Activated B cell treated with CpG ODN at 0.5 μM for 24 hours (primary cell): ENCODE measurements at regions not wholly inside any gene's neighbourhood (a gene's known extent, or its start where the extent isn't known, plus 50 kb on each side); places are given as distances from the start of the nearest gene placed in this dataset.

Experiments used
- ATAC-seq: fragments of 200-7000 bp; cut with Tn5 transposase; one replicate; pipeline ENCODE4 v1.10.0; 2021; ENCODE audit warnings: low read depth, mild to moderate bottlenecking, moderate library complexity
- CTCF ChIA-PET: fragments of 350-600 bp; sonication (Branson Sonifier 250); formaldehyde crosslinking; loops from one replicate; lab custom pipeline; 2021; ENCODE audit warnings: antibody characterized with exemption; lab: Charles Lee
- POLR2A ChIA-PET: fragments of 350-600 bp; sonication (Branson Sonifier 250); formaldehyde crosslinking; loops from one replicate; lab custom pipeline; 2021; ENCODE audit warnings: antibody characterized with exemption; lab: Charles Lee
- DNase-seq: peaks from one replicate; pipeline ENCODE4 v3.0.0; 2022
- H3K27ac Mint-ChIP-seq: one replicate; pipeline ENCODE4 v1.8.0; 2020; ENCODE audit warnings: mixed read lengths
- H3K27me3 Mint-ChIP-seq: one replicate; pipeline ENCODE4 v1.8.0; 2021; ENCODE audit warnings: mixed read lengths
- H3K36me3 Mint-ChIP-seq: one replicate; pipeline ENCODE4 v1.8.0; 2021; ENCODE audit warnings: low read depth, mixed read lengths
- H3K4me1 Mint-ChIP-seq: one replicate; pipeline ENCODE4 v1.8.0; 2021; ENCODE audit warnings: mixed read lengths
- H3K4me3 Mint-ChIP-seq: one replicate; pipeline ENCODE4 v1.8.0; 2020; ENCODE audit warnings: mild to moderate bottlenecking, mixed read lengths
- H3K9me3 Mint-ChIP-seq: one replicate; pipeline ENCODE4 v1.8.0; 2020; ENCODE audit warnings: mixed read lengths
- CTCF ChIP-seq: fragments of 200-600 bp; IDR thresholded peaks from one replicate; pipeline ENCODE4 v1.8.0; 2022; ENCODE audit warnings: antibody characterized with exemption, mild to moderate bottlenecking
- intact Hi-C: fragments of 100-400 bp; cut with micrococcal nuclease; formaldehyde crosslinking; loops from one replicate; pipeline ENCODE4 v1.15.1; 2024

GRCh38 chr17:69869667-69870066 lies 205.4 kb upstream of the KCNJ16 start:
- no peak for ATAC-seq
- Mint-ChIP-seq H3K27me3 (no peaks in the 10 kb centered on the region), H3K4me3 (no peak overlapping the region), H3K9me3 (no peaks in the 10 kb centered on the region), H3K4me1 (no peaks in the 10 kb centered on the region), H3K36me3 (no peaks in the 10 kb centered on the region), H3K27ac (no peak overlapping the region)
- no peak for DNase-seq
- ChIA-PET CTCF (no interaction called here), POLR2A (no interaction called here)
- intact Hi-C loops, result no loop called here
- no peak for TF ChIP-seq CTCF

- intact Hi-C loops, result no loop called here
These were observed 204.9 kb upstream of the KCNJ16 start for GRCh38 chr17:69870091-69870530.

GRCh38 chr17:69870751-69871199 lies 204.2 kb upstream of the KCNJ16 start:
- Mint-ChIP-seq H3K4me1 (no peaks in the 10 kb centered on the region), H3K9me3 (no peaks in the 10 kb centered on the region), H3K36me3 (no peaks in the 10 kb centered on the region), H3K27me3 (no peaks in the 10 kb centered on the region), H3K27ac (no peak overlapping the region), H3K4me3 (no peak overlapping the region)
- ATAC-seq, result no peak
- POLR2A ChIA-PET, result no interaction called here
- no peak for TF ChIP-seq CTCF
- CTCF ChIA-PET, result no interaction called here
- DNase-seq, result no peak
- intact Hi-C loops, result no loop called here

More at GRCh38 chr17:69870091-69870530, 204.9 kb upstream of the KCNJ16 start:
- Mint-ChIP-seq H3K27me3 (no peaks in the 10 kb centered on the region), H3K4me1 (no peaks in the 10 kb centered on the region), H3K36me3 (no peaks in the 10 kb centered on the region), H3K9me3 (no peaks in the 10 kb centered on the region), H3K27ac (no peak overlapping the region), H3K4me3 (no peak overlapping the region)
- no peak for TF ChIP-seq CTCF
- ATAC-seq, result no peak
- DNase-seq, result no peak
- ChIA-PET CTCF (no interaction called here), POLR2A (no interaction called here)

- Mint-ChIP-seq H3K27ac (no peak overlapping the region), H3K4me3 (no peak overlapping the region), H3K9me3 (no peaks in the 10 kb centered on the region), H3K27me3 (no peaks in the 10 kb centered on the region), H3K36me3 (no peaks in the 10 kb centered on the region), H3K4me1 (no peaks in the 10 kb centered on the region)
- TF ChIP-seq CTCF, result no peak
- ATAC-seq, result no peak
- ChIA-PET CTCF (no interaction called here), POLR2A (no interaction called here)
- intact Hi-C loops, result no loop called here
- DNase-seq, result no peak
These were observed 203.7 kb upstream of the KCNJ16 start for GRCh38 chr17:69871318-69871717.

- intact Hi-C loops, result no loop called here
- Mint-ChIP-seq H3K4me3 (no peak overlapping the region), H3K27ac (no peak overlapping the region), H3K27me3 (no peaks in the 10 kb centered on the region), H3K4me1 (no peaks in the 10 kb centered on the region), H3K36me3 (no peaks in the 10 kb centered on the region), H3K9me3 (no peaks in the 10 kb centered on the region)
- TF ChIP-seq CTCF, result no peak
- ChIA-PET POLR2A (no interaction called here), CTCF (no interaction called here)
- DNase-seq (no peak), ATAC-seq (no peak)
These were observed 202.3 kb upstream of the KCNJ16 start for GRCh38 chr17:69872675-69873262.
